GM12878 (cell line): ENCODE measurements at regions not wholly inside any gene's neighbourhood (a gene's known extent, or its start where the extent isn't known, plus 50 kb on each side); places are given as distances from the start of the nearest gene placed in this dataset.

Experiments
- CTCF ChIP-seq, 3 experiments: IDR thresholded peaks in 2 of 3; conservative IDR thresholded peaks in 1 of 3; 2 replicates each; pipeline ENCODE4 v1.5.1; 2011; ENCODE audit warnings: low read depth in 3 of 3, low read length in 3 of 3, mild to moderate bottlenecking in 3 of 3, control low read depth in 2 of 3, moderate library complexity in 2 of 3, inconsistent platforms in 1 of 3, mixed read lengths in 1 of 3; ENCODE audit not compliant: control insufficient read depth in 2 of 3, insufficient read depth in 1 of 3; ENCODE audit errors: extremely low read depth in 1 of 3
- EGR1 ChIP-seq, 2 experiments: IDR thresholded peaks; 1 replicate in 1 of 2; 2 replicates in 1 of 2; pipeline ENCODE4 v1.6.1; 2011 to 2012; ENCODE audit warnings: low read depth in 2 of 2, low read length in 2 of 2, borderline replicate concordance in 1 of 2, mild to moderate bottlenecking in 1 of 2, moderate library complexity in 1 of 2
- EZH2 ChIP-seq: IDR thresholded peaks from 2 replicates; pipeline ENCODE4 v1.6.1; 2012; ENCODE audit warnings: low read depth, mild to moderate bottlenecking, control low read depth, inconsistent platforms, low read length, borderline replicate concordance; ENCODE audit not compliant: control insufficient read depth
- JUNB ChIP-seq: IDR thresholded peaks from 2 replicates; pipeline ENCODE4 v1.6.1; 2016; ENCODE audit warnings: antibody characterized with exemption, mild to moderate bottlenecking
- PRDM15 ChIP-seq: fragments of 450-650 bp; formaldehyde crosslinking; IDR thresholded peaks from 2 replicates; pipeline ENCODE4 v1.4.0; 2020; ENCODE audit warnings: mild to moderate bottlenecking, moderate library complexity
- SIN3A ChIP-seq: IDR thresholded peaks from 2 replicates; pipeline ENCODE4 v1.6.1; 2012; ENCODE audit warnings: low read depth, low read length, improper control_type of control experiment
- SUPT20H ChIP-seq: IDR thresholded peaks from 2 replicates; pipeline ENCODE4 v1.6.1; 2011; ENCODE audit warnings: low read depth, mild to moderate bottlenecking, low read length, moderate library complexity, borderline replicate concordance; ENCODE audit not compliant: control insufficient read depth

- TF ChIP-seq EZH2 (no peak), JUNB (no peak), SUPT20H (no peak), CTCF (IDR thresholded peaks at IDR 0.05 in 2 of 3, conservative IDR thresholded peaks at IDR 0.05 in 1 of 3; ENCODE audit: control insufficient read depth in 2 of 3, extremely low read depth in 1 of 3, insufficient read depth in 1 of 3, low read depth in 3 of 3, low read length in 3 of 3) (no peak), SIN3A (no peak), EGR1 (IDR thresholded peaks at IDR 0.05; ENCODE audit: borderline replicate concordance in 1 of 2, low read depth in 2 of 2, low read length in 2 of 2) (no peak), PRDM15 (CRISPR knock-in tag) (no peak)
Observed at GRCh38 chr4:65834707-65835106, 164.4 kb upstream of the EPHA5 start.
